OCI-LY1 (cell line): ENCODE measurements at regions not wholly inside any gene's neighbourhood (a gene's known extent, or its start where the extent isn't known, plus 50 kb on each side); places are given as distances from the start of the nearest gene placed in this dataset.

Experiments
- EZH2 ChIP-seq: fragments of 200-600 bp; sonication (generic), shearing (Covaris generic); IDR thresholded peaks from 2 replicates; pipeline ENCODE4 v1.8.0; 2017; ENCODE audit warnings: borderline replicate concordance, mixed run types, mild to moderate bottlenecking, antibody characterized with exemption, low read length, moderate library complexity, mixed read lengths
- TF ChIP-seq, protein P1 (sequence below): fragments of 200-600 bp; sonication (generic), shearing (Covaris generic); IDR thresholded peaks from 2 replicates; pipeline ENCODE4 v1.5.1; 2017; ENCODE audit warnings: mild to moderate bottlenecking, antibody characterized with exemption, low read length, moderate library complexity, mixed read lengths

DNA sequence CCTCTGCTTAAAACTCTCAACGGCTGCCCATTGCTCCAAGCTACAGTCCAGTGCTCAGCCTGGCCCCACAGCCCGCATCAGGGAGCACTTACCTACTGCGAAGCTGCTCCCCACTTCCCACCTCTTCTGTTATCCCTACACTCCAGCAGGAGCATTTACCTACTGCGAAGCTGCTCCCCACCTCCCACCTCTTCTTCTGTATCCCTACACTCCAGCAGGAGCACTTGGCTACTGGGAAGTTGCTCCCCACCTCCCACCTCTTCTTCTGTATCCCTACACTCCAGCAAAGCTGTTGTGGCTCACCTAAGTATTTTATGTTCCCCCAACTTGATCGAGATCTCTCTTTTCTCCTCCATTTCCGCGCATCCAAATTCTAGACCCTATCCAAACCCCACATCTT is 563.3 kb upstream of the ZFP42 start:
- TF ChIP-seq, protein P1, sequence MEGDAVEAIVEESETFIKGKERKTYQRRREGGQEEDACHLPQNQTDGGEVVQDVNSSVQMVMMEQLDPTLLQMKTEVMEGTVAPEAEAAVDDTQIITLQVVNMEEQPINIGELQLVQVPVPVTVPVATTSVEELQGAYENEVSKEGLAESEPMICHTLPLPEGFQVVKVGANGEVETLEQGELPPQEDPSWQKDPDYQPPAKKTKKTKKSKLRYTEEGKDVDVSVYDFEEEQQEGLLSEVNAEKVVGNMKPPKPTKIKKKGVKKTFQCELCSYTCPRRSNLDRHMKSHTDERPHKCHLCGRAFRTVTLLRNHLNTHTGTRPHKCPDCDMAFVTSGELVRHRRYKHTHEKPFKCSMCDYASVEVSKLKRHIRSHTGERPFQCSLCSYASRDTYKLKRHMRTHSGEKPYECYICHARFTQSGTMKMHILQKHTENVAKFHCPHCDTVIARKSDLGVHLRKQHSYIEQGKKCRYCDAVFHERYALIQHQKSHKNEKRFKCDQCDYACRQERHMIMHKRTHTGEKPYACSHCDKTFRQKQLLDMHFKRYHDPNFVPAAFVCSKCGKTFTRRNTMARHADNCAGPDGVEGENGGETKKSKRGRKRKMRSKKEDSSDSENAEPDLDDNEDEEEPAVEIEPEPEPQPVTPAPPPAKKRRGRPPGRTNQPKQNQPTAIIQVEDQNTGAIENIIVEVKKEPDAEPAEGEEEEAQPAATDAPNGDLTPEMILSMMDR, result no peak
- TF ChIP-seq EZH2, result no peak
